GM18502 (cell line): ENCODE measurements at regions not wholly inside any gene's neighbourhood (a gene's known extent, or its start where the extent isn't known, plus 50 kb on each side); places are given as distances from the start of the nearest gene placed in this dataset.

Experiments
- ATAC-seq: cut with Tn5 transposase; IDR thresholded peaks from one replicate; pipeline ENCODE4 v1.9.1; 2021; ENCODE audit warnings: mild to moderate bottlenecking; ENCODE audit not compliant: unreplicated experiment, poor library complexity

DNA sequence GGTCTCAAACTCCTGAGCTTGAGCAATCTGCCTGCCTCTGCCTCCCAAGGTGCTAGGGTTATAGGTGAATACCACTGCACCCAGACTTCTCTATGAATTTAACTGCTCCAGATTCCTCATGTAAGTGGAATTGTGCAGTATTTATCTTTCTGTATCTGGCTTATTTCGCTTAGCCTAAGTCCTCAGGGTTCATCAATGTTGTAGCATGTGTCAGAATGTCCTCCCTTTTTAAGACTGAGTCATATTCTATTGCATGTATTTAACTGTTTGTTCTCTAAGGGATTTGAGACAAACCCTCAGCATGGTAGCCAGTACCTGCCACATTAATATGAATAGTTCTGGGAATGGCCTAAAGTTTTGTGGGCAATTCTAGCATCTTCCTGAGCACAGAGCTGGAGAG lies 53.9 kb upstream of the TUT7 start:
- ATAC-seq: no peak

DNA sequence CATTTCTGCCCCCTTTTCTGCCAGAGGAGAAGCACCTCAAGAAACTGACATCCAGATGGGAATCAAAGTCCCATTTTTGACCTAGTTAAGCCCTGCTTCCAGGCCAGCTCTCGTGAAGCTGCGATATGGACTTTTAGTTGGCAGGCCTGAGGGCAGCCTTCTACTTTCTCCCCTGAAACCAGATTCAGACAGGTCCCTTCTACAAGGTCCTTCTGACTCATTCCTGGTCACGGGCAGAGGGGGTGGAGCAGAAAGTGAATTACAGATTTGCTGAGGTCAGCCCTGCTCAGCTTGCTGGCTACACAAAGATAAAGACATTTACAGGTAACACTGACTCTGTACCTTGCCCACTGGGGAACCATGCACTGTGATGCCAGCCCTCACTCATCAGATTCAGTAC lies 52.8 kb upstream of the TUT7 start:
- no peak for ATAC-seq

DNA sequence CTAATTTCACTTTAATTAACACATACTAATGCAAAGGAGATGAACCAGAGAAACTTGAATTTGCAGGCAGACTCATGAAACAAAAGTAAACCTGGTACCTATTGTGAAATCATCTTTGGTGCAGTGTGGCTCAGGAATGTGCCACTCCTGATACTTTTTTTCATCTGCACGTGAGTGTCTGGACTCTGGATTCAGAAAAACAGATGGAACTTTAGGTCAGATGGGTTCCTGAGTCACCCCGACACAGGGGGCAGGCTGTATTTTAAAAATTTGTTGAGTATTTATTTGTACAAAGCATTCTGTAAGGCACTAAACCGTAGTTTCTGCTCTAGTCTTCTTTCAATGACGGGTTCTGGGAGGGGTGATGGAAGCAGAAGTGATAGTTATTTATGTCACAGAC lies 52.2 kb upstream of the TUT7 start:
- no peak for ATAC-seq

DNA sequence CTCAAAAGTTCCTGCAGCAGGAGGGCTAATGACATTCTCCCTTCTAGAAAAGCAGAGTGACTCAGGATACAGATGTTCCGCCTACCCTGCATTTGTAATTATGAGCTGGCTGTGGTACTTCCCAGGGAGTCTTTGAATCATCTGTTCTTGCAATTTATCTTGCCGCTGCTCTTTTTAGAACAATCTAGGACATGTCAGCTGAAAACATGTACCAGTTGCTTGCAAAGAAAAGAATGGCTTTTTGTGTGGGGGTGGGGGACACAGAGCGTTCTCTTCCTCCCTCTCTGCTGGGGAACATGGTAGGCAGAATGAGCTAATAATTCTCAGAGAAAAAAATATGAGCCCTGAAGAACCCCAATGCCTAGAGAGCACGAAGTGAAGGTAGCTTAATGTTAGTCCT lies 51.7 kb upstream of the TUT7 start:
- no peak for ATAC-seq

DNA sequence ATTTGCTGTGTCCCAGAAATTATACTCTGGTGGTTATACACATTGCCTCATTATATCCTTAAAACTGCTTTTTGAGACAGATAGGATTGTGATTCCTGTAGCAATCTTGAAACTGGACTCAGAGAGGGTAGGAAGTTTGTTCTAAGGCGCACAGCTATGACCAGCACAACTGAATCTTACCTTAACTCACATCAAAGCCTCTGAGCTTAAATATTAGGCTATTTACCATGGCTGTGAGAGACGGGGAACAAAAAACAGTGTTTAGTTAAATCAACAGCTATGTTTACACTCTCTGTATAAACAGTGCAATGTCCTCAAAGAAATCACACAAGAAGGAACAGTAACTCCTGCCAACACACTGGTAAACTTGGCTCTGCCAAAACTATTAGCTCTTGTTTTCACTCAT lies 50.9 kb upstream of the TUT7 start:
- no peak for ATAC-seq
